ENCODE measurements at regions not wholly inside any gene's neighbourhood (a gene's known extent, or its start where the extent isn't known, plus 50 kb on each side); places are given as distances from the start of the nearest gene placed in this dataset.

GRCh38 chr13:107993239-107993949, 221.9 kb downstream of the LIG4 start:
- TF ChIP-seq EZH2phosphoT487 (IDR thresholded peaks at IDR 0.05; ENCODE audit: borderline replicate concordance, low read length): no peak
- TF ChIP-seq EZH2 (IDR thresholded peaks at IDR 0.05; ENCODE audit: low read length, unreplicated experiment): no peak
- TF ChIP-seq CTCF (conservative IDR thresholded peaks at IDR 0.05; ENCODE audit: low read depth, low read length): no peak
- Histone ChIP-seq H3K9me2 (replicated peaks; ENCODE audit: low read length) (no peaks in the 10 kb centered on the region), H3K9ac (ENCODE audit: low read length) (no peak overlapping the region), H2AFZ (ENCODE audit: low read length) (no peak overlapping the region; the same call in 1 of the 2 replicates), H4K20me1 (ENCODE audit: low read length) (no peaks in the 10 kb centered on the region), H3K4me1 (ENCODE audit: insufficient read depth, low read length) (peaks cover 21% of the 10 kb centered on the region), H3K4me2 (ENCODE audit: low read length) (peak overlapping the region; percentile 18; the same call in 1 of the 2 replicates), H3K4me3 (ENCODE audit: low read length) (no peak overlapping the region), H3K27ac (ENCODE audit: low read length) (peak overlapping the region; percentile 42), H3K36me3 (ENCODE audit: low read depth, low read length) (no peaks in the 10 kb centered on the region), H3F3A (ENCODE audit: low read length, unreplicated experiment) (no peaks in the 10 kb centered on the region), H3K9me3 (ENCODE audit: low read length) (no peaks in the 10 kb centered on the region), H3K27me3 (ENCODE audit: low read length) (no peaks in the 10 kb centered on the region), H3K79me2 (ENCODE audit: low read length) (no peaks in the 10 kb centered on the region)
- BruUV-seq (replicated peaks): no TSS peak
- ChIA-PET CTCF (no interaction called here), POLR2A (ENCODE audit: unreplicated experiment) (interaction anchor here (0.6 kb wide), 1 partner anchor 238 kb away, joined by 3 read pairs; no protein-coding TSS in a partner anchor)
- peak; percentile 90 for ATAC-seq
- DNase-seq: peak; percentile 55
- intact Hi-C loops (cut with micrococcal nuclease): no loop called here

GRCh38 chr13:107992542-107992941, 222.8 kb downstream of the LIG4 start:
- ChIA-PET POLR2A (ENCODE audit: unreplicated experiment) (interaction anchor here (0.6 kb wide), 2 partner anchors 108 to 173 kb away, joined by 3 to 7 read pairs; no protein-coding TSS in a partner anchor), CTCF (no interaction called here)
- Histone ChIP-seq H3K9me3 (ENCODE audit: low read length) (no peaks in the 10 kb centered on the region), H3K9ac (ENCODE audit: low read length) (no peak overlapping the region), H3K4me3 (ENCODE audit: low read length) (no peak overlapping the region), H2AFZ (ENCODE audit: low read length) (peak overlapping the region; percentile 48; the same call in 1 of the 2 replicates), H3K79me2 (ENCODE audit: low read length) (no peaks in the 10 kb centered on the region), H3K27me3 (ENCODE audit: low read length) (no peaks in the 10 kb centered on the region), H4K20me1 (ENCODE audit: low read length) (no peaks in the 10 kb centered on the region), H3K9me2 (replicated peaks; ENCODE audit: low read length) (no peaks in the 10 kb centered on the region), H3K4me2 (ENCODE audit: low read length) (peak overlapping the region; percentile 18; the same call in 1 of the 2 replicates), H3K36me3 (ENCODE audit: low read depth, low read length) (no peaks in the 10 kb centered on the region), H3K27ac (ENCODE audit: low read length) (peak overlapping the region; percentile 42; the same call in 1 of the 2 replicates), H3F3A (ENCODE audit: low read length, unreplicated experiment) (no peaks in the 10 kb centered on the region), H3K4me1 (ENCODE audit: insufficient read depth, low read length) (peaks cover 21% of the 10 kb centered on the region)
- no TSS peak for BruUV-seq (replicated peaks)
- TF ChIP-seq EZH2phosphoT487 (IDR thresholded peaks at IDR 0.05; ENCODE audit: borderline replicate concordance, low read length): no peak
- TF ChIP-seq CTCF (conservative IDR thresholded peaks at IDR 0.05; ENCODE audit: low read depth, low read length): no peak
- TF ChIP-seq EZH2 (IDR thresholded peaks at IDR 0.05; ENCODE audit: low read length, unreplicated experiment): no peak
- peak; percentile 68 for ATAC-seq
- intact Hi-C loops (cut with micrococcal nuclease): no loop called here
- peak; percentile 44 for DNase-seq

GRCh38 chr13:107977071-107977574, 238.2 kb downstream of the LIG4 start:
- Histone ChIP-seq H3K9ac (ENCODE audit: low read length) (no peak overlapping the region), H3K27ac (ENCODE audit: low read length) (no peak overlapping the region), H3K9me2 (replicated peaks; ENCODE audit: low read length) (no peaks in the 10 kb centered on the region), H2AFZ (ENCODE audit: low read length) (no peak overlapping the region), H3F3A (ENCODE audit: low read length, unreplicated experiment) (no peaks in the 10 kb centered on the region), H3K4me1 (ENCODE audit: insufficient read depth, low read length) (no peaks in the 10 kb centered on the region), H4K20me1 (ENCODE audit: low read length) (no peaks in the 10 kb centered on the region), H3K4me2 (ENCODE audit: low read length) (no peak overlapping the region), H3K79me2 (ENCODE audit: low read length) (no peaks in the 10 kb centered on the region), H3K36me3 (ENCODE audit: low read depth, low read length) (no peaks in the 10 kb centered on the region), H3K4me3 (ENCODE audit: low read length) (no peak overlapping the region), H3K9me3 (ENCODE audit: low read length) (no peaks in the 10 kb centered on the region), H3K27me3 (ENCODE audit: low read length) (no peaks in the 10 kb centered on the region)
- ATAC-seq: no peak
- BruUV-seq (replicated peaks): no TSS peak
- TF ChIP-seq EZH2 (IDR thresholded peaks at IDR 0.05; ENCODE audit: low read length, unreplicated experiment) (no peak), EZH2phosphoT487 (IDR thresholded peaks at IDR 0.05; ENCODE audit: borderline replicate concordance, low read length) (no peak), CTCF (conservative IDR thresholded peaks at IDR 0.05; ENCODE audit: low read depth, low read length) (no peak)
- intact Hi-C loops (cut with micrococcal nuclease): no loop called here
- POLR2A ChIA-PET (ENCODE audit: unreplicated experiment): no interaction called here
- no peak for DNase-seq
- CTCF ChIA-PET: no interaction called here

All from PC-3 (cell line).